NT2/D1 (cell line): ENCODE measurements at regions not wholly inside any gene's neighbourhood (a gene's known extent, or its start where the extent isn't known, plus 50 kb on each side); places are given as distances from the start of the nearest gene placed in this dataset.

Source experiments
- SUZ12 ChIP-seq: IDR thresholded peaks from 2 replicates; pipeline ENCODE4 v1.6.1; 2011; ENCODE audit not compliant: insufficient read length, insufficient read depth; ENCODE audit errors: extremely low read depth
- YY1 ChIP-seq: IDR thresholded peaks from 2 replicates; pipeline ENCODE4 v1.6.1; 2011; ENCODE audit not compliant: insufficient read length, insufficient read depth
- ZNF274 ChIP-seq: IDR thresholded peaks from 2 replicates; pipeline ENCODE4 v1.6.1; 2011; ENCODE audit warnings: mild to moderate bottlenecking, low read depth, low read length

DNA sequence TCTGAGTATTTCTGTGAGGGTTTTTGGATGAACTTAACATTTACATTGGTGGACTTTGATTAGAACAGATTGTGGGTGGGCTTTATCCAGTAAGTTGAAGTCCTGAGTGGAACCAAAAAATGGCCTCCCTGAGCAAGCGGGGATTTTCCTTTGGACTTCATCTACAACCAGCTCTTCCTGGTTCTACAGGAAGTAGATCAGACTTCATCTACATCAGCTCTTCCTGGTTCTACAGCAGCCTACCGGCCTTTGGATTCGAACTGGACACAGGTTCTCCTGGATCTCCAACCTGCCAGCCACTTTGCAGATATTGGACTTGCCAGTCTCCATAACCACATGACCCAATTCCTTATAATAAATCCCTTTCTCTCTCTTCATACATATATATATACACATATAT is 79.9 kb upstream of the STK39 start:
- TF ChIP-seq ZNF274 (no peak), YY1 (no peak), SUZ12 (no peak)
